Ectodermal cell (in vitro differentiated cells): ENCODE measurements at regions not wholly inside any gene's neighbourhood (a gene's known extent, or its start where the extent isn't known, plus 50 kb on each side); places are given as distances from the start of the nearest gene placed in this dataset.

Source experiments
- H3K27ac ChIP-seq: 2 replicates; pipeline ENCODE4 v1.7.0; 2013; ENCODE audit warnings: mild to moderate bottlenecking, low read depth, low read length; ENCODE audit not compliant: insufficient read depth, poor library complexity, severe bottlenecking
- H3K27me3 ChIP-seq: 2 replicates; pipeline ENCODE4 v1.7.0; 2013; ENCODE audit warnings: mild to moderate bottlenecking, low read length; ENCODE audit not compliant: insufficient read depth, control insufficient read depth, poor library complexity, severe bottlenecking
- H3K36me3 ChIP-seq: one replicate; pipeline ENCODE4 v1.7.0; 2013; ENCODE audit warnings: low read length; ENCODE audit not compliant: control insufficient read depth, insufficient read depth
- H3K4me1 ChIP-seq: one replicate; pipeline ENCODE4 v1.7.0; 2013; ENCODE audit warnings: low read length; ENCODE audit not compliant: control insufficient read depth, insufficient read depth
- H3K4me3 ChIP-seq: 2 replicates; pipeline ENCODE4 v1.7.0; 2013; ENCODE audit warnings: low read depth, low read length, control low read depth; ENCODE audit not compliant: insufficient read depth
- H3K9me3 ChIP-seq: 2 replicates; pipeline ENCODE4 v1.7.0; 2013; ENCODE audit warnings: mild to moderate bottlenecking, low read length, moderate library complexity; ENCODE audit not compliant: control insufficient read depth
- WGBS, 2 experiments: methylation state at CpG; one replicate each; pipeline ENCODE4 v1.1.7; 2013; ENCODE audit warnings: missing lambda C conversion rate in 2 of 2; 5-methylcytosine and 5-hydroxymethylcytosine counted together

DNA sequence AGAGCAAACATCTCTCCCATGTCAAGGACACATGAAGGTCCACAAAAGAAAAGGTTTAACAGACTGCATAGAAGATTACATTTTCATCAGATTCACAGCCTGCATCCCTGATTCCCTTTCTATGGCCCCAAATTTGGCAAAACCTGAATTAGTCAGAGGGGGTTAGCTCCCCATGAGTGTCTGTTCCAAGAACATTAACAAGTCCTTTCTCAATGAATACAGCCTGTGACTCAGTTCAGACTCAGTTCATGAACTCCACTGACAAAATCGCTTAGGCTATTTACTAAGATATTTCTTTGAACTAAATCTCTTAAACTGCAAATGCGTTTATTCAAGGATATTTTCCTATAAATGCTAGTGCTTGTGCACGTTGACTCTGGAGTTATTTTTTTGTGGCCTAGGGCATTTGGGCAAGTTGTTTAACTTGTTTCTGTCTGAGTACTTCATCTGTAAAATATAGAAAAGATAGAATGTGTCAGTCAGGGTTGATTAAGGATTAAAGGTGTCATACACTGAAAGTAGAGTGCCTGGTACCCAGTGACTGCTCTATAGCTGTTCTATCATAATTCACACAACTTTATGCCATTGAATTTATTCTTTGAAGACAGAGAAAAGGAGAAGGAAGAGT is 422.6 kb downstream of the HTR1B start:
- Histone ChIP-seq H3K9me3 (no peaks in the 10 kb centered on the region), H3K4me3 (no peak overlapping the region), H3K36me3 (no peaks in the 10 kb centered on the region), H3K4me1 (no peaks in the 10 kb centered on the region), H3K27ac (no peak overlapping the region), H3K27me3 (no peaks in the 10 kb centered on the region)
- WGBS, 2 experiments: 94 to 95% methylated on average over 3 of the region's 3 CpGs

GRCh38 chr6:77038807-77039206 is 424.5 kb downstream of the HTR1B start:
- no peaks in the 10 kb centered on the region for H3K27me3 ChIP-seq
- WGBS, 2 experiments: 88 to 94% methylated on average over 3 of the region's 3 CpGs
- H3K4me3 ChIP-seq: no peak overlapping the region
- H3K36me3 ChIP-seq: no peaks in the 10 kb centered on the region
- H3K27ac ChIP-seq: no peak overlapping the region
- no peaks in the 10 kb centered on the region for H3K9me3 ChIP-seq
- no peaks in the 10 kb centered on the region for H3K4me1 ChIP-seq

GRCh38 chr6:77037439-77037838 is 425.9 kb downstream of the HTR1B start:
- no peaks in the 10 kb centered on the region for H3K36me3 ChIP-seq
- 88 to 100% methylated on average over 1 of the region's 1 CpG for WGBS, 2 experiments
- H3K4me3 ChIP-seq: no peak overlapping the region
- H3K4me1 ChIP-seq: no peaks in the 10 kb centered on the region
- H3K27ac ChIP-seq: no peak overlapping the region
- no peaks in the 10 kb centered on the region for H3K27me3 ChIP-seq
- no peaks in the 10 kb centered on the region for H3K9me3 ChIP-seq

GRCh38 chr6:77036400-77036799 is 426.9 kb downstream of the HTR1B start:
- WGBS, 2 experiments: 90 to 94% methylated on average over 4 of the region's 4 CpGs
- Histone ChIP-seq H3K9me3 (no peaks in the 10 kb centered on the region), H3K36me3 (no peaks in the 10 kb centered on the region), H3K4me3 (no peak overlapping the region), H3K4me1 (no peaks in the 10 kb centered on the region), H3K27ac (no peak overlapping the region), H3K27me3 (no peaks in the 10 kb centered on the region)

- Histone ChIP-seq H3K27me3 (no peaks in the 10 kb centered on the region), H3K36me3 (no peaks in the 10 kb centered on the region), H3K4me1 (no peaks in the 10 kb centered on the region), H3K9me3 (no peaks in the 10 kb centered on the region), H3K4me3 (no peak overlapping the region), H3K27ac (no peak overlapping the region)
- 44 to 54% methylated on average over 4 to 5 of the region's 5 CpGs for WGBS, 2 experiments
Observed at GRCh38 chr6:77034161-77034560, 429.1 kb downstream of the HTR1B start.

DNA sequence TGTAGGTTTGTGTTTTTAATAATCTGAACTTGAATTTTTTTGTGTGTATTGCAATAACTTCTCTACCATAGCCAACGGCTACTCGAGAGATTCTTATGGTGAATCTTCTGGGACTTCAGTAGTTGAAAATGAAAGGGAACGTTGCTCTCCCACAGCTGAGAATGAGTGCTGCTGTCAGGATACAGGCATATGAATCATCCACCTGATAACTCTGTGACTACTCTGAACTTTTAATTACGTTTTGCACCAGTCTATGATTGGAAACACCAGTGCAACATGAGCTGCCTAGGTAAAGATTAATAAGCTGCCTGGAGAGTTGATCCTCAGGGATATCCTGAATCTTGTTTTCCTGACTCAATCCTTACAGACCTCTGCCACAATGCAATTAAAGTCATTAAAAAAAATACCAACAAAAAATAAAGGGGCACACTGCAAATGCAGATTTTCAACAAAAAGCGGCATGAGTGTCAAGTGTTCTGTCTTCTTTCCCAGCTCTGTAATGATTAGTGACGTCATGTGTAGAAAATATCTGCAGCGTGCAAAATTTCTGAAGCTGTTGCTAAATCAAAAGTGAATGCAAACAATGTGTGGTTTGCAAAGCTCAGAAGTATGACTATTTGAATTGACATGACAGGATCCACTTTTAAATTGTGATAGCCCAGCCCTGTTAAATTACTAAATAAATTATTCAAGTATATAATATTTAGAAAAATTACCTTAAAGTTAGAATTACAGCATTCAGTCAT is 432.2 kb downstream of the HTR1B start:
- H3K27me3 ChIP-seq: no peaks in the 10 kb centered on the region
- H3K27ac ChIP-seq: no peak overlapping the region
- H3K9me3 ChIP-seq: no peaks in the 10 kb centered on the region
- no peak overlapping the region for H3K4me3 ChIP-seq
- 93 to 95% methylated on average over 7 of the region's 7 CpGs for WGBS, 2 experiments
- no peaks in the 10 kb centered on the region for H3K4me1 ChIP-seq
- H3K36me3 ChIP-seq: no peaks in the 10 kb centered on the region

DNA sequence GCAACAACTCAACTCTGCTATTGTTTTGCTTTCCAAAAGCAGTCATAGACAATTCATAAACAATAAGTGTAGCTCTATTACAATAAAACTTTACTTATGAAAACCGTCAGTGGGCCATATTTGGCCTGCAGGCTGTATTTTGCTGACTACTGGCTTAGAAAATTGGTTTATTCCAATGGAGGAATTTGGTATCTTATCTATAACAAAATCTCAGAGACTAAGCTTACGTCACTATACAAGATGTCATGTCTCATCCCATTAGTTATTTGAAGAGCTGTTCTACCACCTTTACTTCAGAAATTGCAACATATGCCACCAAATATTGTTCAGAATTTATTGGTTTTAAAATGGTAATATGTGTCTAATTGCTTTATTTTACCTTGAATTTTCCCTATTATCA is 436.9 kb downstream of the HTR1B start:
- no peak overlapping the region for H3K4me3 ChIP-seq
- no peak overlapping the region for H3K27ac ChIP-seq
- no peaks in the 10 kb centered on the region for H3K36me3 ChIP-seq
- 95% methylated on average over 2 of the region's 2 CpGs; no CpG with 5 or more reads in 1 of the 2 experiments for WGBS, 2 experiments
- H3K9me3 ChIP-seq: no peaks in the 10 kb centered on the region
- H3K4me1 ChIP-seq: no peaks in the 10 kb centered on the region
- no peaks in the 10 kb centered on the region for H3K27me3 ChIP-seq

GRCh38 chr6:77025736-77026223 is 437.5 kb downstream of the HTR1B start:
- H3K27me3 ChIP-seq: no peaks in the 10 kb centered on the region
- no peaks in the 10 kb centered on the region for H3K9me3 ChIP-seq
- WGBS, 2 experiments: 93 to 94% methylated on average over 3 of the region's 3 CpGs
- no peaks in the 10 kb centered on the region for H3K4me1 ChIP-seq
- H3K4me3 ChIP-seq: no peak overlapping the region
- no peak overlapping the region for H3K27ac ChIP-seq
- H3K36me3 ChIP-seq: no peaks in the 10 kb centered on the region

- Histone ChIP-seq H3K9me3 (no peaks in the 10 kb centered on the region), H3K4me3 (no peak overlapping the region), H3K27me3 (no peaks in the 10 kb centered on the region), H3K27ac (no peak overlapping the region), H3K36me3 (no peaks in the 10 kb centered on the region), H3K4me1 (no peaks in the 10 kb centered on the region)
- WGBS, 2 experiments: 86 to 100% methylated on average over 2 of the region's 5 CpGs
Observed at GRCh38 chr6:77021778-77022177, 441.5 kb downstream of the HTR1B start.

GRCh38 chr6:77021232-77021631 is 442.1 kb downstream of the HTR1B start:
- no peaks in the 10 kb centered on the region for H3K4me1 ChIP-seq
- H3K27me3 ChIP-seq: no peaks in the 10 kb centered on the region
- H3K27ac ChIP-seq: no peak overlapping the region
- H3K9me3 ChIP-seq: no peaks in the 10 kb centered on the region
- H3K4me3 ChIP-seq: no peak overlapping the region
- no peaks in the 10 kb centered on the region for H3K36me3 ChIP-seq
